GM23338 (cell line): ENCODE measurements at regions not wholly inside any gene's neighbourhood (a gene's known extent, or its start where the extent isn't known, plus 50 kb on each side); places are given as distances from the start of the nearest gene placed in this dataset.

Source experiments
- ATAC-seq: fragments of 200-7000 bp; cut with Tn5 transposase; 3 replicates; pipeline ENCODE4 v1.9.1; 2020
- DNase-seq: peaks from one replicate; pipeline ENCODE4 v3.0.0-alpha.2; 2015; ENCODE audit warnings: low spot score
- H2AFZ ChIP-seq: fragments of 200-600 bp; sonication (generic); 2 replicates; pipeline ENCODE4 v1.8.0; 2016; ENCODE audit warnings: antibody characterized with exemption, mild to moderate bottlenecking, moderate library complexity
- H3F3A ChIP-seq: fragments of 200-600 bp; sonication (generic); replicated peaks from 2 replicates; pipeline ENCODE4 v1.8.0; 2017; ENCODE audit warnings: antibody characterized with exemption, mixed run types, low read depth
- H3K27ac ChIP-seq: fragments of 200-600 bp; sonication (generic); 2 replicates; pipeline ENCODE4 v1.6.1; 2016; ENCODE audit warnings: low read depth
- H3K27me3 ChIP-seq: fragments of 200-600 bp; sonication (generic); 2 replicates; pipeline ENCODE4 v1.8.0; 2016; ENCODE audit warnings: mild to moderate bottlenecking, mixed run types, moderate library complexity; ENCODE audit not compliant: insufficient read depth
- H3K36me3 ChIP-seq: fragments of 200-600 bp; sonication (generic); 2 replicates; pipeline ENCODE4 v1.8.0; 2016; ENCODE audit warnings: mild to moderate bottlenecking; ENCODE audit not compliant: insufficient read depth
- H3K4me1 ChIP-seq: fragments of 200-600 bp; sonication (generic); 2 replicates; pipeline ENCODE4 v1.8.0; 2016; ENCODE audit warnings: mild to moderate bottlenecking, moderate library complexity; ENCODE audit not compliant: insufficient read depth
- H3K4me2 ChIP-seq: fragments of 200-600 bp; sonication (generic); 2 replicates; pipeline ENCODE4 v1.7.1; 2017; ENCODE audit warnings: mixed run types
- H3K4me3 ChIP-seq: fragments of 200-600 bp; sonication (generic); 2 replicates; pipeline ENCODE4 v1.6.1; 2016; ENCODE audit warnings: mixed run types
- H3K79me2 ChIP-seq: fragments of 200-600 bp; sonication (generic); replicated peaks from 2 replicates; pipeline ENCODE4 v1.8.0; 2017; ENCODE audit warnings: mild to moderate bottlenecking; ENCODE audit not compliant: insufficient read depth
- H3K9me2 ChIP-seq: fragments of 200-600 bp; sonication (generic); 2 replicates; pipeline ENCODE4 v1.8.0; 2017; ENCODE audit not compliant: insufficient read depth
- H4K20me1 ChIP-seq: fragments of 200-600 bp; sonication (generic); replicated peaks from 2 replicates; pipeline ENCODE4 v1.8.0; 2017; ENCODE audit warnings: mild to moderate bottlenecking; ENCODE audit not compliant: insufficient read depth
- H3K27ac Mint-ChIP-seq: 2 replicates; pipeline ENCODE4 v1.8.0; 2020; ENCODE audit warnings: inconsistent platforms, mild to moderate bottlenecking, moderate library complexity, mixed read lengths
- H3K27me3 Mint-ChIP-seq: 3 replicates; pipeline ENCODE4 v1.8.0; 2022; ENCODE audit warnings: low read depth, mild to moderate bottlenecking, moderate library complexity, mixed read lengths, inconsistent platforms; ENCODE audit not compliant: insufficient read depth, poor library complexity
- H3K36me3 Mint-ChIP-seq: 3 replicates; pipeline ENCODE4 v1.8.0; 2021; ENCODE audit warnings: low read depth, mild to moderate bottlenecking, inconsistent platforms, moderate library complexity, mixed read lengths
- H3K4me1 Mint-ChIP-seq: 3 replicates; pipeline ENCODE4 v1.8.0; 2020; ENCODE audit warnings: mild to moderate bottlenecking, inconsistent platforms, mixed read lengths
- H3K4me3 Mint-ChIP-seq: 3 replicates; pipeline ENCODE4 v1.8.0; 2021; ENCODE audit warnings: moderate library complexity, mild to moderate bottlenecking, inconsistent platforms, mixed read lengths
- H3K9me3 Mint-ChIP-seq: 3 replicates; pipeline ENCODE4 v1.8.0; 2020; ENCODE audit warnings: moderate library complexity, mild to moderate bottlenecking, inconsistent platforms, mixed read lengths
- CREB1 ChIP-seq: fragments of 250-450 bp; sonication (Bioruptor Pico); IDR thresholded peaks from 2 replicates; pipeline ENCODE4 v1.5.0; 2020; ENCODE audit warnings: low read depth, mild to moderate bottlenecking, moderate library complexity
- EZH2 ChIP-seq: fragments of 200-600 bp; sonication (generic); IDR thresholded peaks from one replicate; pipeline ENCODE4 v1.8.0; 2017; ENCODE audit warnings: antibody characterized with exemption, mild to moderate bottlenecking, low read depth; ENCODE audit not compliant: unreplicated experiment
- EZH2phosphoT487 ChIP-seq: fragments of 200-600 bp; sonication (generic); IDR thresholded peaks from one replicate; pipeline ENCODE4 v1.8.1; 2018; ENCODE audit warnings: antibody characterized with exemption; ENCODE audit not compliant: unreplicated experiment
- POLR2AphosphoS5 ChIP-seq: IDR thresholded peaks from 2 replicates; pipeline ENCODE4 v1.6.1; 2016; ENCODE audit warnings: antibody characterized with exemption, low read depth
- REST ChIP-seq: IDR thresholded peaks from one replicate; pipeline ENCODE4 v1.6.1; 2018; ENCODE audit warnings: antibody characterized with exemption; ENCODE audit not compliant: unreplicated experiment
- STAT1 ChIP-seq: IDR thresholded peaks from one replicate; pipeline ENCODE4 v1.6.1; 2016; ENCODE audit warnings: antibody characterized with exemption; ENCODE audit not compliant: unreplicated experiment
- ZNF331 ChIP-seq: fragments of 250-450 bp; sonication (Bioruptor Pico); IDR thresholded peaks from 2 replicates; pipeline ENCODE4 v1.5.0; 2020; ENCODE audit warnings: low read depth, mild to moderate bottlenecking, moderate library complexity
- ZNF462 ChIP-seq: fragments of 250-450 bp; sonication (Bioruptor Pico); IDR thresholded peaks from 2 replicates; pipeline ENCODE4 v1.5.0; 2020; ENCODE audit warnings: mild to moderate bottlenecking, moderate library complexity

GRCh38 chr11:90294526-90294925 is 71.7 kb upstream of the CHORDC1 start:
- Histone ChIP-seq H3K36me3 (no peaks in the 10 kb centered on the region), H3F3A (no peaks in the 10 kb centered on the region), H3K4me2 (no peak overlapping the region), H3K4me1 (no peaks in the 10 kb centered on the region), H3K79me2 (no peaks in the 10 kb centered on the region), H3K4me3 (no peak overlapping the region), H4K20me1 (no peaks in the 10 kb centered on the region), H3K27me3 (no peaks in the 10 kb centered on the region), H3K9me2 (no peaks in the 10 kb centered on the region), H3K27ac (no peak overlapping the region), H2AFZ (no peak overlapping the region)
- no peaks in the 10 kb centered on the region for H3K4me1 Mint-ChIP-seq
- no peak for DNase-seq
- TF ChIP-seq ZNF462 (CRISPR knock-in tag) = no peak
- no peak for TF ChIP-seq POLR2AphosphoS5
- no peak for TF ChIP-seq STAT1
- TF ChIP-seq EZH2phosphoT487 = no peak
- no peak for TF ChIP-seq CREB1 (CRISPR knock-in tag)
- TF ChIP-seq ZNF331 (CRISPR knock-in tag) = no peak
- TF ChIP-seq REST = no peak
- TF ChIP-seq EZH2 = no peak
- no peaks in the 10 kb centered on the region; the same call in 2 of the 3 replicates for H3K9me3 Mint-ChIP-seq
- peaks cover 1% of the 10 kb centered on the region for H3K27me3 Mint-ChIP-seq
- no peak overlapping the region for H3K4me3 Mint-ChIP-seq
- H3K36me3 Mint-ChIP-seq = no peaks in the 10 kb centered on the region
- H3K27ac Mint-ChIP-seq = no peak overlapping the region
- ATAC-seq = no peak
